Suprapubic skin (tissue), 4 donors: ENCODE measurements at regions not wholly inside any gene's neighbourhood (a gene's known extent, or its start where the extent isn't known, plus 50 kb on each side); places are given as distances from the start of the nearest gene placed in this dataset.
"Not testable (repeated sequence)": the region's sequence is repeated elsewhere in the genome, so short reads cannot be mapped to it uniquely, and the experiment has no call there.

ENCODE experiments used
- CTCF ChIP-seq, 2 donors: fragments of 200-600 bp in 1 of 2; fragments of 450-650 bp in 1 of 2; sonication (generic) in 1 of 2; IDR thresholded peaks; one replicate each; pipeline ENCODE4 v1.5.1; 2016 to 2019; ENCODE audit warnings: antibody characterized with exemption in 2 of 2, mild to moderate bottlenecking in 1 of 2, moderate library complexity in 1 of 2
- POLR2A ChIP-seq, 2 donors: fragments of 450-650 bp; IDR thresholded peaks; one replicate each; pipeline ENCODE4 v1.6.1; 2017; ENCODE audit warnings: antibody characterized with exemption in 2 of 2, mild to moderate bottlenecking in 2 of 2, moderate library complexity in 2 of 2
- POLR2AphosphoS5 ChIP-seq, 3 donors: sonication (generic); formaldehyde crosslinking; IDR thresholded peaks; one replicate each; pipeline ENCODE4 v1.6.1; 2017; ENCODE audit warnings: antibody characterized with exemption in 3 of 3

DNA sequence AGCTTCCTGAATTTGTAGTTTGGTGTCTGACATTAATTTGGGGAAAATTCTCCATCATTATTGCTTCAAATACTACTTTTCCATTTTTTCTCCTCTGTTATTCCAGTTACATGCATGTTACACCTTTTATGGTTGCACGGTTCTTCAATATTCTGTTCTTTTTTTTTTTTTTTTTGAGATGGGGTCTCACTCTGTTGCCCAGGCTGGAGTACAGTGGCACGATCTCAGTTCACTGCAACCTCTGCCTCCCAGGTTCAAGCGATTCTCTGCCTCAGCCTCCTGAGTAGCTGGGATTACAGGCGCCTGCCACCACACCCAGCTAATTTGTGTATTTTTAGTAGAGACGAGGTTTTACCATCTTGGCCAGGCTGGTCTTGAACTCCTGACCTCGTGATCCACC is 109.4 kb upstream of the XIST start:
- not testable (repeated sequence) for TF ChIP-seq POLR2AphosphoS5, POLR2A, CTCF (IDR thresholded peaks at IDR 0.05)
